HCT116 (cell line): ENCODE measurements at regions not wholly inside any gene's neighbourhood (a gene's known extent, or its start where the extent isn't known, plus 50 kb on each side); places are given as distances from the start of the nearest gene placed in this dataset.

Source experiments
- ATAC-seq: fragments of 200-7000 bp; cut with Tn5 transposase; 2 replicates; pipeline ENCODE4 v1.9.1; 2020; ENCODE audit warnings: mild to moderate bottlenecking, moderate library complexity
- BruUV-seq: library from RNA; stranded (reverse); fragments of 400-500 nt; replicated peaks from 2 replicates; lab custom pipeline; 2021; lab: Mats Ljungman, UMichigan
- CTCF ChIA-PET: fragments of 300-600 bp; sonication (Branson Sonifier 250); formaldehyde crosslinking; loops from one replicate; lab custom pipeline; 2021; ENCODE audit warnings: antibody characterized with exemption; lab: Charles Lee
- POLR2A ChIA-PET: fragments of 300-600, 350-600 bp; sonication (Branson Sonifier 250); formaldehyde crosslinking; loops from one replicate; lab custom pipeline; 2021; ENCODE audit warnings: antibody characterized with exemption; lab: Charles Lee
- RAD21 ChIA-PET, 2 experiments: fragments of 300-600 bp; sonication (Branson Sonifier 250); formaldehyde crosslinking; loops; one replicate each; lab custom pipeline; 2023; ENCODE audit warnings: low total read pairs in 2 of 2; ENCODE audit not compliant: uncharacterized antibody in 2 of 2, unreplicated experiment in 2 of 2, low non-redundant PET in 1 of 2; lab: Charles Lee
- DNase-seq: peaks from one replicate; pipeline ENCODE4 v3.0.0-alpha.2; 2010; ENCODE audit warnings: low read depth, low spot score
- H2AFZ ChIP-seq: fragments of 200-600 bp; shearing (Covaris generic), sonication (generic); 2 replicates; pipeline ENCODE4 v1.6.1; 2017; ENCODE audit warnings: low read depth, mixed run types, mixed read lengths, antibody characterized with exemption, low read length; ENCODE audit not compliant: poor library complexity, severe bottlenecking
- H3K27ac ChIP-seq: 2 replicates; pipeline ENCODE4 v1.5.1; 2012; ENCODE audit warnings: low read depth, low read length
- H3K27me3 ChIP-seq: fragments of 200-600 bp; sonication (generic); 2 replicates; pipeline ENCODE4 v1.6.1; 2016; ENCODE audit warnings: mixed run types, low read length, mixed read lengths; ENCODE audit not compliant: insufficient read depth
- H3K36me3 ChIP-seq, 2 experiments: fragments of 200-500 bp in 1 of 2; fragments of 200-600 bp in 1 of 2; sonication (Bioruptor generic) in 1 of 2; sonication (generic) in 1 of 2; 2 replicates each; pipeline versions ENCODE4 v1.5.1 to v1.6.1; 2014 to 2016; ENCODE audit warnings: low read length in 2 of 2, inconsistent platforms in 1 of 2, mixed read lengths in 1 of 2, mixed run types in 1 of 2; ENCODE audit not compliant: insufficient read depth in 2 of 2, control insufficient read depth in 1 of 2
- H3K4me1 ChIP-seq, 2 experiments: fragments of 200-600 bp in 1 of 2; sonication (generic) in 1 of 2; 2 replicates each; pipeline versions ENCODE4 v1.5.1 to v1.6.1; 2012 to 2017; ENCODE audit warnings: low read length in 2 of 2, inconsistent platforms in 1 of 2, mild to moderate bottlenecking in 1 of 2, mixed read lengths in 1 of 2, mixed run types in 1 of 2, moderate library complexity in 1 of 2; ENCODE audit not compliant: insufficient read depth in 2 of 2, control insufficient read depth in 1 of 2
- H3K4me2 ChIP-seq: fragments of 200-600 bp; sonication (generic); 2 replicates; pipeline ENCODE4 v1.6.1; 2017; ENCODE audit warnings: mixed run types, low read length, mixed read lengths
- H3K4me3 ChIP-seq, 2 experiments: fragments of 200-600 bp in 1 of 2; sonication (generic) in 1 of 2; replicated peaks in 1 of 2; 2 replicates each; pipeline ENCODE4 v1.5.1; 2011 to 2016; ENCODE audit warnings: low read length in 2 of 2, control low read depth in 1 of 2, low read depth in 1 of 2, mild to moderate bottlenecking in 1 of 2, mixed read lengths in 1 of 2, mixed run types in 1 of 2
- H3K79me2 ChIP-seq: fragments of 200-600 bp; sonication (generic); 2 replicates; pipeline ENCODE4 v1.6.1; 2017; ENCODE audit warnings: mild to moderate bottlenecking, mixed run types, low read length, moderate library complexity, mixed read lengths; ENCODE audit not compliant: insufficient read depth
- H3K9ac ChIP-seq: fragments of 200-600 bp; sonication (generic); 2 replicates; pipeline ENCODE4 v1.6.1; 2016; ENCODE audit warnings: low read length, mixed read lengths
- H3K9me2 ChIP-seq: fragments of 200-600 bp; sonication (generic), shearing (Covaris generic); 2 replicates; pipeline ENCODE4 v1.6.1; 2017; ENCODE audit warnings: mixed run types, mild to moderate bottlenecking, moderate library complexity; ENCODE audit not compliant: insufficient read depth
- H3K9me3 ChIP-seq, 2 experiments: fragments of 200-500 bp in 1 of 2; fragments of 200-600 bp in 1 of 2; sonication (Bioruptor generic) in 1 of 2; sonication (generic) in 1 of 2; 2 replicates each; pipeline ENCODE4 v1.6.1; 2014 to 2017; ENCODE audit warnings: low read length in 2 of 2, mixed read lengths in 2 of 2, inconsistent platforms in 1 of 2, low read depth in 1 of 2, mild to moderate bottlenecking in 1 of 2, mixed run types in 1 of 2, moderate library complexity in 1 of 2; ENCODE audit not compliant: control insufficient read depth in 1 of 2, insufficient read depth in 1 of 2
- H4K20me1 ChIP-seq: fragments of 200-600 bp; sonication (generic), shearing (Covaris generic); 2 replicates; pipeline ENCODE4 v1.6.1; 2017; ENCODE audit warnings: mixed run types, mild to moderate bottlenecking, moderate library complexity; ENCODE audit not compliant: insufficient read depth
- CEBPB ChIP-seq: IDR thresholded peaks from 2 replicates; pipeline ENCODE4 v1.6.1; 2012; ENCODE audit warnings: low read depth
- ELF1 ChIP-seq: IDR thresholded peaks from 2 replicates; pipeline ENCODE4 v1.6.1; 2012; ENCODE audit warnings: low read depth, borderline replicate concordance
- EZH2 ChIP-seq: fragments of 200-600 bp; sonication (generic); IDR thresholded peaks from 2 replicates; pipeline ENCODE4 v1.6.1; 2017; ENCODE audit warnings: antibody characterized with exemption, mixed run types
- EZH2phosphoT487 ChIP-seq: fragments of 200-600 bp; IDR thresholded peaks from 2 replicates; pipeline ENCODE4 v1.6.1; 2018; ENCODE audit warnings: antibody characterized with exemption, borderline replicate concordance
- FOSL1 ChIP-seq: IDR thresholded peaks from 2 replicates; pipeline ENCODE4 v1.6.1; 2012; ENCODE audit warnings: low read depth
- JUND ChIP-seq: IDR thresholded peaks from 2 replicates; pipeline ENCODE4 v1.6.1; 2012
- RAD21 ChIP-seq: IDR thresholded peaks from 2 replicates; pipeline ENCODE4 v1.6.1; 2012; ENCODE audit warnings: low read depth, mild to moderate bottlenecking
- SIN3A ChIP-seq: IDR thresholded peaks from 2 replicates; pipeline ENCODE4 v1.6.1; 2012; ENCODE audit warnings: low read depth
- SP1 ChIP-seq: IDR thresholded peaks from 2 replicates; pipeline ENCODE4 v1.6.1; 2012; ENCODE audit warnings: low read depth
- SRF ChIP-seq: IDR thresholded peaks from 2 replicates; pipeline ENCODE4 v1.6.1; 2012; ENCODE audit warnings: low read depth
- TCF7L2 ChIP-seq: IDR thresholded peaks from 2 replicates; pipeline ENCODE4 v1.7.0; 2011; ENCODE audit warnings: borderline replicate concordance, inconsistent platforms; ENCODE audit not compliant: insufficient read depth, insufficient read length; ENCODE audit errors: extremely low read depth
- YY1 ChIP-seq: IDR thresholded peaks from 2 replicates; pipeline ENCODE4 v1.6.1; 2011; ENCODE audit warnings: low read length, low read depth, moderate library complexity, mild to moderate bottlenecking; ENCODE audit not compliant: insufficient replicate concordance; ENCODE audit errors: extremely low read depth
- ZFX ChIP-seq: fragments of 450-650 bp; IDR thresholded peaks from 2 replicates; pipeline ENCODE4 v1.6.1; 2017
- intact Hi-C: fragments of 100-400 bp; cut with micrococcal nuclease; formaldehyde crosslinking; loops from 2 replicates; pipeline ENCODE4 v1.10.0; 2022
- TF ChIP-seq, protein P1 (sequence below): IDR thresholded peaks from 2 replicates; pipeline ENCODE4 v1.6.1; 2012; ENCODE audit warnings: low read depth
- TF ChIP-seq, protein P2 (sequence below): IDR thresholded peaks from 2 replicates; pipeline ENCODE4 v1.6.1; 2012
- TF ChIP-seq, protein P3 (sequence below): IDR thresholded peaks from 2 replicates; pipeline ENCODE4 v1.6.1; 2011; ENCODE audit warnings: mild to moderate bottlenecking, low read length, moderate library complexity; ENCODE audit not compliant: insufficient replicate concordance; ENCODE audit errors: extremely low read depth

DNA sequence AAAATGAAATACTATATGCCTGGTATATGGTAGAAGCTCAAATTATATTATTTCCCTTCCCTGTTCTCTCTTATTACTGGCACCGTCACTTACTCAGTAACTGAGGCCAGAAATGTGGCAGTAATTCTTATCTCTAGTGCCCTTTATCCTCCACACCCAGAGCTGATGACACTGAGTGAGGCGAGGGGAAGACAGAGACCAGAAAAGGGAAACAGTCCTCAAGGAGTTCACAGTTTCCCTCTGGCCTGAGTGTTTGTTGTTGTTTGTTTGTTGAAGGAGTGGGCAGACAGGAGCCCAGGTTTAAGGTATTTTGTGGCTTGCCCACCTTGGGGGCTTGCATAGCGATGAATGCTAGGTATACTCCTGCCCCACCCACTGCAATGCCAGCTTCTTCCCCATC, 101.5 kb upstream of the FNDC3A start:
- H3K9me3 ChIP-seq = no peaks in the 10 kb centered on the region
- ChIA-PET POLR2A (no interaction called here), CTCF (no interaction called here), RAD21 (no interaction called here)
- no peak overlapping the region for H3K4me2 ChIP-seq
- H2AFZ ChIP-seq = no peak overlapping the region
- TF ChIP-seq, protein P1, sequence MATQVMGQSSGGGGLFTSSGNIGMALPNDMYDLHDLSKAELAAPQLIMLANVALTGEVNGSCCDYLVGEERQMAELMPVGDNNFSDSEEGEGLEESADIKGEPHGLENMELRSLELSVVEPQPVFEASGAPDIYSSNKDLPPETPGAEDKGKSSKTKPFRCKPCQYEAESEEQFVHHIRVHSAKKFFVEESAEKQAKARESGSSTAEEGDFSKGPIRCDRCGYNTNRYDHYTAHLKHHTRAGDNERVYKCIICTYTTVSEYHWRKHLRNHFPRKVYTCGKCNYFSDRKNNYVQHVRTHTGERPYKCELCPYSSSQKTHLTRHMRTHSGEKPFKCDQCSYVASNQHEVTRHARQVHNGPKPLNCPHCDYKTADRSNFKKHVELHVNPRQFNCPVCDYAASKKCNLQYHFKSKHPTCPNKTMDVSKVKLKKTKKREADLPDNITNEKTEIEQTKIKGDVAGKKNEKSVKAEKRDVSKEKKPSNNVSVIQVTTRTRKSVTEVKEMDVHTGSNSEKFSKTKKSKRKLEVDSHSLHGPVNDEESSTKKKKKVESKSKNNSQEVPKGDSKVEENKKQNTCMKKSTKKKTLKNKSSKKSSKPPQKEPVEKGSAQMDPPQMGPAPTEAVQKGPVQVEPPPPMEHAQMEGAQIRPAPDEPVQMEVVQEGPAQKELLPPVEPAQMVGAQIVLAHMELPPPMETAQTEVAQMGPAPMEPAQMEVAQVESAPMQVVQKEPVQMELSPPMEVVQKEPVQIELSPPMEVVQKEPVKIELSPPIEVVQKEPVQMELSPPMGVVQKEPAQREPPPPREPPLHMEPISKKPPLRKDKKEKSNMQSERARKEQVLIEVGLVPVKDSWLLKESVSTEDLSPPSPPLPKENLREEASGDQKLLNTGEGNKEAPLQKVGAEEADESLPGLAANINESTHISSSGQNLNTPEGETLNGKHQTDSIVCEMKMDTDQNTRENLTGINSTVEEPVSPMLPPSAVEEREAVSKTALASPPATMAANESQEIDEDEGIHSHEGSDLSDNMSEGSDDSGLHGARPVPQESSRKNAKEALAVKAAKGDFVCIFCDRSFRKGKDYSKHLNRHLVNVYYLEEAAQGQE = no peak
- TF ChIP-seq SRF (no peak), JUND (no peak), EZH2 (no peak), EZH2phosphoT487 (no peak), RAD21 (no peak), ZFX (no peak), FOSL1 (no peak)
- intact Hi-C loops = no loop called here
- H3K79me2 ChIP-seq = no peaks in the 10 kb centered on the region
- no peaks in the 10 kb centered on the region for H3K36me3 ChIP-seq
- no peaks in the 10 kb centered on the region for H3K4me1 ChIP-seq
- no peaks in the 10 kb centered on the region for H4K20me1 ChIP-seq
- no peak overlapping the region for H3K27ac ChIP-seq
- peaks cover 11% of the 10 kb centered on the region; the same call in 1 of the 2 replicates for H3K27me3 ChIP-seq
- no peaks in the 10 kb centered on the region for H3K9me2 ChIP-seq
- H3K4me3 ChIP-seq = no peak overlapping the region
- ATAC-seq (no peak), DNase-seq (no peak)
- BruUV-seq = no TSS peak
- H3K9ac ChIP-seq = no peak overlapping the region

DNA sequence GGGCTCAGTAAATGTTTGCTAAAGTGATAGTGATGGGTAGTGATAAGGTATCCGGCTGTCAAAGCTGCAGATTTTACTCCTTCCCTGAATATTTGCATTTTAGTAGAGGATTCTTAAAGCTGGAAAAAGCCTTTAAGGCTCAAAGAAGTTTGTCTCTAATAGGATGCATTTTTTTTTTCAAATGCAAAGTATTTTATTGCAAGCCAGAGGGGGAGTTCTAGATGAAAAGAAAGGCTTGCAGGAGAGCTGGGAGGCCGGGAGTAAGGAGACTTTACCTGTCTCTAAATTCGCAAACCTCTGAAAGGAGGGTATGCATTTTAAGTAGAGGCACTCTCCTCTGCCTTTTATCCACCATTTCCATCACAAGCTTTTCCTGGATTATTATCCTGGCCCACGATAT, 100.7 kb upstream of the FNDC3A start:
- H3K79me2 ChIP-seq = no peaks in the 10 kb centered on the region
- CTCF ChIA-PET = no interaction called here
- no peaks in the 10 kb centered on the region for H3K4me1 ChIP-seq
- H3K4me2 ChIP-seq = no peak overlapping the region
- H3K27ac ChIP-seq = no peak overlapping the region
- intact Hi-C loops = no loop called here
- no peak for DNase-seq
- BruUV-seq = no TSS peak
- H2AFZ ChIP-seq = no peak overlapping the region
- POLR2A ChIA-PET = no interaction called here
- no peak overlapping the region for H3K9ac ChIP-seq
- no peaks in the 10 kb centered on the region for H3K9me2 ChIP-seq
- no peaks in the 10 kb centered on the region for H3K36me3 ChIP-seq
- H3K9me3 ChIP-seq = no peaks in the 10 kb centered on the region
- no peak for ATAC-seq
- H4K20me1 ChIP-seq = no peaks in the 10 kb centered on the region
- no peak overlapping the region for H3K4me3 ChIP-seq
- RAD21 ChIA-PET = no interaction called here
- peaks cover 11% of the 10 kb centered on the region; the same call in 1 of the 2 replicates for H3K27me3 ChIP-seq
- TF ChIP-seq, protein P2, sequence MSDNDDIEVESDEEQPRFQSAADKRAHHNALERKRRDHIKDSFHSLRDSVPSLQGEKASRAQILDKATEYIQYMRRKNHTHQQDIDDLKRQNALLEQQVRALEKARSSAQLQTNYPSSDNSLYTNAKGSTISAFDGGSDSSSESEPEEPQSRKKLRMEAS = no peak
- TF ChIP-seq, protein P3, sequence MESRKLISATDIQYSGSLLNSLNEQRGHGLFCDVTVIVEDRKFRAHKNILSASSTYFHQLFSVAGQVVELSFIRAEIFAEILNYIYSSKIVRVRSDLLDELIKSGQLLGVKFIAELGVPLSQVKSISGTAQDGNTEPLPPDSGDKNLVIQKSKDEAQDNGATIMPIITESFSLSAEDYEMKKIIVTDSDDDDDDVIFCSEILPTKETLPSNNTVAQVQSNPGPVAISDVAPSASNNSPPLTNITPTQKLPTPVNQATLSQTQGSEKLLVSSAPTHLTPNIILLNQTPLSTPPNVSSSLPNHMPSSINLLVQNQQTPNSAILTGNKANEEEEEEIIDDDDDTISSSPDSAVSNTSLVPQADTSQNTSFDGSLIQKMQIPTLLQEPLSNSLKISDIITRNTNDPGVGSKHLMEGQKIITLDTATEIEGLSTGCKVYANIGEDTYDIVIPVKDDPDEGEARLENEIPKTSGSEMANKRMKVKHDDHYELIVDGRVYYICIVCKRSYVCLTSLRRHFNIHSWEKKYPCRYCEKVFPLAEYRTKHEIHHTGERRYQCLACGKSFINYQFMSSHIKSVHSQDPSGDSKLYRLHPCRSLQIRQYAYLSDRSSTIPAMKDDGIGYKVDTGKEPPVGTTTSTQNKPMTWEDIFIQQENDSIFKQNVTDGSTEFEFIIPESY = no peak
- TF ChIP-seq TCF7L2 (no peak), SIN3A (no peak), YY1 (no peak), ELF1 (no peak), FOSL1 (no peak), SP1 (no peak), CEBPB (no peak)
